Vagina (tissue), 2 donors: ENCODE measurements at regions not wholly inside any gene's neighbourhood (a gene's known extent, or its start where the extent isn't known, plus 50 kb on each side); places are given as distances from the start of the nearest gene placed in this dataset.

ENCODE experiments used
- POLR2A ChIP-seq, 2 donors: fragments of 450-650 bp; IDR thresholded peaks; one replicate each; pipeline ENCODE4 v1.6.1; 2017; ENCODE audit warnings: antibody characterized with exemption in 2 of 2, mild to moderate bottlenecking in 2 of 2, moderate library complexity in 2 of 2
- TF ChIP-seq, protein P1 (sequence below), 3 experiments: fragments of 450-650 bp in 2 of 3; fragments of 200-600 bp in 1 of 3; sonication (generic) in 1 of 3; IDR thresholded peaks; one replicate each; pipeline ENCODE4 v1.5.1; 2017 to 2019; ENCODE audit warnings: antibody characterized with exemption in 3 of 3, mild to moderate bottlenecking in 2 of 3, moderate library complexity in 2 of 3

GRCh38 chr5:82334856-82335255 lies 56.7 kb upstream of the RPS23 start:
- TF ChIP-seq, protein P1, sequence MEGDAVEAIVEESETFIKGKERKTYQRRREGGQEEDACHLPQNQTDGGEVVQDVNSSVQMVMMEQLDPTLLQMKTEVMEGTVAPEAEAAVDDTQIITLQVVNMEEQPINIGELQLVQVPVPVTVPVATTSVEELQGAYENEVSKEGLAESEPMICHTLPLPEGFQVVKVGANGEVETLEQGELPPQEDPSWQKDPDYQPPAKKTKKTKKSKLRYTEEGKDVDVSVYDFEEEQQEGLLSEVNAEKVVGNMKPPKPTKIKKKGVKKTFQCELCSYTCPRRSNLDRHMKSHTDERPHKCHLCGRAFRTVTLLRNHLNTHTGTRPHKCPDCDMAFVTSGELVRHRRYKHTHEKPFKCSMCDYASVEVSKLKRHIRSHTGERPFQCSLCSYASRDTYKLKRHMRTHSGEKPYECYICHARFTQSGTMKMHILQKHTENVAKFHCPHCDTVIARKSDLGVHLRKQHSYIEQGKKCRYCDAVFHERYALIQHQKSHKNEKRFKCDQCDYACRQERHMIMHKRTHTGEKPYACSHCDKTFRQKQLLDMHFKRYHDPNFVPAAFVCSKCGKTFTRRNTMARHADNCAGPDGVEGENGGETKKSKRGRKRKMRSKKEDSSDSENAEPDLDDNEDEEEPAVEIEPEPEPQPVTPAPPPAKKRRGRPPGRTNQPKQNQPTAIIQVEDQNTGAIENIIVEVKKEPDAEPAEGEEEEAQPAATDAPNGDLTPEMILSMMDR (IDR thresholded peaks at IDR 0.05), result no peak
- no peak for TF ChIP-seq POLR2A (IDR thresholded peaks at IDR 0.05)
